ENCODE measurements at regions not wholly inside any gene's neighbourhood (a gene's known extent, or its start where the extent isn't known, plus 50 kb on each side); places are given as distances from the start of the nearest gene placed in this dataset.

DNA sequence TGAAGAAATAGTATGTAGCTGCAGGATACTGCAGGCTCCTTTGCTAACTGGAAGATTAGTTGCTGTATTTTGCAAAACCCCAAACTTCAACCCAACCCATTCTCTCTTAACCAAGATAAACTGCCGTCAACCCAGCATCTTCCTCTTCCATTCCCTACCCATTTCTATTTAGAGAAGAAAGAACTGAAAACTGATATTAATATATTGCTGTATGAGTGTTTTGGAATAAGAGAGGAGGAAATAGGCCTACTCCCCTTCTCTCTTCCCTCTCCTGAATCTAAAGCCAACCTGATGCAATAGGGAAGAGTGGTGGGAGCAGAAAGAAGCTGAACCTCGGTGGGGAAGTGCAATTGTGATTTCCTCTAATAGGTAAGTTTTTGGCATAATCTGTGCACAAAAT lies 83.7 kb downstream of the TMEM215 start:
- Histone ChIP-seq H3K4me2 (no peak overlapping the region), H3F3A (replicated peaks; ENCODE audit: low read depth) (no peaks in the 10 kb centered on the region), H4K20me1 (replicated peaks; ENCODE audit: insufficient read depth) (no peaks in the 10 kb centered on the region), H3K4me1 (ENCODE audit: insufficient read depth) (no peaks in the 10 kb centered on the region; the same call in 1 of the 2 replicates), H3K4me3 (no peak overlapping the region), H3K9me2 (ENCODE audit: insufficient read depth) (peaks cover 4% of the 10 kb centered on the region; the same call in 1 of the 2 replicates), H2AFZ (no peak overlapping the region), H3K27ac (ENCODE audit: low read depth) (no peak overlapping the region), H3K27me3 (ENCODE audit: insufficient read depth) (no peaks in the 10 kb centered on the region), H3K79me2 (replicated peaks; ENCODE audit: insufficient read depth) (no peaks in the 10 kb centered on the region), H3K36me3 (ENCODE audit: insufficient read depth) (no peaks in the 10 kb centered on the region)
- peaks cover 13% of the 10 kb centered on the region; the same call in 2 of the 3 replicates for H3K4me1 Mint-ChIP-seq
- ATAC-seq = no peak
- no peaks in the 10 kb centered on the region for H3K36me3 Mint-ChIP-seq (ENCODE audit: low read depth)
- no peak overlapping the region for H3K4me3 Mint-ChIP-seq
- no peaks in the 10 kb centered on the region for H3K9me3 Mint-ChIP-seq
- no peak overlapping the region for H3K27ac Mint-ChIP-seq
- peaks cover 2% of the 10 kb centered on the region for H3K27me3 Mint-ChIP-seq (ENCODE audit: insufficient read depth, low read depth, poor library complexity)
- DNase-seq (ENCODE audit: low spot score) = no peak
- TF ChIP-seq, protein P1, sequence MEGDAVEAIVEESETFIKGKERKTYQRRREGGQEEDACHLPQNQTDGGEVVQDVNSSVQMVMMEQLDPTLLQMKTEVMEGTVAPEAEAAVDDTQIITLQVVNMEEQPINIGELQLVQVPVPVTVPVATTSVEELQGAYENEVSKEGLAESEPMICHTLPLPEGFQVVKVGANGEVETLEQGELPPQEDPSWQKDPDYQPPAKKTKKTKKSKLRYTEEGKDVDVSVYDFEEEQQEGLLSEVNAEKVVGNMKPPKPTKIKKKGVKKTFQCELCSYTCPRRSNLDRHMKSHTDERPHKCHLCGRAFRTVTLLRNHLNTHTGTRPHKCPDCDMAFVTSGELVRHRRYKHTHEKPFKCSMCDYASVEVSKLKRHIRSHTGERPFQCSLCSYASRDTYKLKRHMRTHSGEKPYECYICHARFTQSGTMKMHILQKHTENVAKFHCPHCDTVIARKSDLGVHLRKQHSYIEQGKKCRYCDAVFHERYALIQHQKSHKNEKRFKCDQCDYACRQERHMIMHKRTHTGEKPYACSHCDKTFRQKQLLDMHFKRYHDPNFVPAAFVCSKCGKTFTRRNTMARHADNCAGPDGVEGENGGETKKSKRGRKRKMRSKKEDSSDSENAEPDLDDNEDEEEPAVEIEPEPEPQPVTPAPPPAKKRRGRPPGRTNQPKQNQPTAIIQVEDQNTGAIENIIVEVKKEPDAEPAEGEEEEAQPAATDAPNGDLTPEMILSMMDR (conservative IDR thresholded peaks at IDR 0.05; ENCODE audit: low read depth in 2 of 2) = no peak
- TF ChIP-seq, protein P2, sequence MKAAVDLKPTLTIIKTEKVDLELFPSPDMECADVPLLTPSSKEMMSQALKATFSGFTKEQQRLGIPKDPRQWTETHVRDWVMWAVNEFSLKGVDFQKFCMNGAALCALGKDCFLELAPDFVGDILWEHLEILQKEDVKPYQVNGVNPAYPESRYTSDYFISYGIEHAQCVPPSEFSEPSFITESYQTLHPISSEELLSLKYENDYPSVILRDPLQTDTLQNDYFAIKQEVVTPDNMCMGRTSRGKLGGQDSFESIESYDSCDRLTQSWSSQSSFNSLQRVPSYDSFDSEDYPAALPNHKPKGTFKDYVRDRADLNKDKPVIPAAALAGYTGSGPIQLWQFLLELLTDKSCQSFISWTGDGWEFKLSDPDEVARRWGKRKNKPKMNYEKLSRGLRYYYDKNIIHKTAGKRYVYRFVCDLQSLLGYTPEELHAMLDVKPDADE (IDR thresholded peaks at IDR 0.05) = no peak
- TF ChIP-seq JUNB (IDR thresholded peaks at IDR 0.05; ENCODE audit: unreplicated experiment) (no peak), POLR2AphosphoS5 (IDR thresholded peaks at IDR 0.05; ENCODE audit: low read depth) (no peak), STAT1 (IDR thresholded peaks at IDR 0.05; ENCODE audit: unreplicated experiment) (no peak), CREB1 (CRISPR knock-in tag; IDR thresholded peaks at IDR 0.05; ENCODE audit: low read depth) (no peak), ZNF331 (CRISPR knock-in tag; IDR thresholded peaks at IDR 0.05; ENCODE audit: low read depth) (no peak), ZNF114 (CRISPR knock-in tag; IDR thresholded peaks at IDR 0.05) (no peak), REST (IDR thresholded peaks at IDR 0.05; ENCODE audit: unreplicated experiment) (no peak), NANOG (IDR thresholded peaks at IDR 0.05; ENCODE audit: borderline replicate concordance) (no peak), EZH2phosphoT487 (IDR thresholded peaks at IDR 0.05; ENCODE audit: unreplicated experiment) (no peak), EZH2 (IDR thresholded peaks at IDR 0.05; ENCODE audit: low read depth, unreplicated experiment) (no peak)
- TF ChIP-seq, protein P3, sequence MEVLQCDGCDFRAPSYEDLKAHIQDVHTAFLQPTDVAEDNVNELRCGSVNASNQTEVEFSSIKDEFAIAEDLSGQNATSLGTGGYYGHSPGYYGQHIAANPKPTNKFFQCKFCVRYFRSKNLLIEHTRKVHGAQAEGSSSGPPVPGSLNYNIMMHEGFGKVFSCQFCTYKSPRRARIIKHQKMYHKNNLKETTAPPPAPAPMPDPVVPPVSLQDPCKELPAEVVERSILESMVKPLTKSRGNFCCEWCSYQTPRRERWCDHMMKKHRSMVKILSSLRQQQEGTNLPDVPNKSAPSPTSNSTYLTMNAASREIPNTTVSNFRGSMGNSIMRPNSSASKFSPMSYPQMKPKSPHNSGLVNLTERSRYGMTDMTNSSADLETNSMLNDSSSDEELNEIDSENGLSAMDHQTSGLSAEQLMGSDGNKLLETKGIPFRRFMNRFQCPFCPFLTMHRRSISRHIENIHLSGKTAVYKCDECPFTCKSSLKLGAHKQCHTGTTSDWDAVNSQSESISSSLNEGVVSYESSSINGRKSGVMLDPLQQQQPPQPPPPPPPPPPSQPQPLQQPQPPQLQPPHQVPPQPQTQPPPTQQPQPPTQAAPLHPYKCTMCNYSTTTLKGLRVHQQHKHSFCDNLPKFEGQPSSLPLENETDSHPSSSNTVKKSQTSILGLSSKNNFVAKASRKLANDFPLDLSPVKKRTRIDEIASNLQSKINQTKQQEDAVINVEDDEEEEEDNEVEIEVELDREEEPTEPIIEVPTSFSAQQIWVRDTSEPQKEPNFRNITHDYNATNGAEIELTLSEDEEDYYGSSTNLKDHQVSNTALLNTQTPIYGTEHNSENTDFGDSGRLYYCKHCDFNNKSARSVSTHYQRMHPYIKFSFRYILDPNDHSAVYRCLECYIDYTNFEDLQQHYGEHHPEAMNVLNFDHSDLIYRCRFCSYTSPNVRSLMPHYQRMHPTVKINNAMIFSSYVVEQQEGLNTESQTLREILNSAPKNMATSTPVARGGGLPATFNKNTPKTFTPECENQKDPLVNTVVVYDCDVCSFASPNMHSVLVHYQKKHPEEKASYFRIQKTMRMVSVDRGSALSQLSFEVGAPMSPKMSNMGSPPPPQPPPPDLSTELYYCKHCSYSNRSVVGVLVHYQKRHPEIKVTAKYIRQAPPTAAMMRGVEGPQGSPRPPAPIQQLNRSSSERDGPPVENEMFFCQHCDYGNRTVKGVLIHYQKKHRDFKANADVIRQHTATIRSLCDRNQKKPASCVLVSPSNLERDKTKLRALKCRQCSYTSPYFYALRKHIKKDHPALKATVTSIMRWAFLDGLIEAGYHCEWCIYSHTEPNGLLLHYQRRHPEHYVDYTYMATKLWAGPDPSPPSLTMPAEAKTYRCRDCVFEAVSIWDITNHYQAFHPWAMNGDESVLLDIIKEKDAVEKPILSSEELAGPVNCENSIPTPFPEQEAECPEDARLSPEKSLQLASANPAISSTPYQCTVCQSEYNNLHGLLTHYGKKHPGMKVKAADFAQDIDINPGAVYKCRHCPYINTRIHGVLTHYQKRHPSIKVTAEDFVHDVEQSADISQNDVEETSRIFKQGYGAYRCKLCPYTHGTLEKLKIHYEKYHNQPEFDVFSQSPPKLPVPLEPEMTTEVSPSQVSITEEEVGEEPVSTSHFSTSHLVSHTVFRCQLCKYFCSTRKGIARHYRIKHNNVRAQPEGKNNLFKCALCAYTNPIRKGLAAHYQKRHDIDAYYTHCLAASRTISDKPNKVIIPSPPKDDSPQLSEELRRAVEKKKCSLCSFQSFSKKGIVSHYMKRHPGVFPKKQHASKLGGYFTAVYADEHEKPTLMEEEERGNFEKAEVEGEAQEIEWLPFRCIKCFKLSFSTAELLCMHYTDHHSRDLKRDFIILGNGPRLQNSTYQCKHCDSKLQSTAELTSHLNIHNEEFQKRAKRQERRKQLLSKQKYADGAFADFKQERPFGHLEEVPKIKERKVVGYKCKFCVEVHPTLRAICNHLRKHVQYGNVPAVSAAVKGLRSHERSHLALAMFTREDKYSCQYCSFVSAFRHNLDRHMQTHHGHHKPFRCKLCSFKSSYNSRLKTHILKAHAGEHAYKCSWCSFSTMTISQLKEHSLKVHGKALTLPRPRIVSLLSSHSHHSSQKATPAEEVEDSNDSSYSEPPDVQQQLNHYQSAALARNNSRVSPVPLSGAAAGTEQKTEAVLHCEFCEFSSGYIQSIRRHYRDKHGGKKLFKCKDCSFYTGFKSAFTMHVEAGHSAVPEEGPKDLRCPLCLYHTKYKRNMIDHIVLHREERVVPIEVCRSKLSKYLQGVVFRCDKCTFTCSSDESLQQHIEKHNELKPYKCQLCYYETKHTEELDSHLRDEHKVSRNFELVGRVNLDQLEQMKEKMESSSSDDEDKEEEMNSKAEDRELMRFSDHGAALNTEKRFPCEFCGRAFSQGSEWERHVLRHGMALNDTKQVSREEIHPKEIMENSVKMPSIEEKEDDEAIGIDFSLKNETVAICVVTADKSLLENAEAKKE (CRISPR knock-in tag; IDR thresholded peaks at IDR 0.05) = no peak

Data from GM23338 (cell line).